Glutamatergic neuron (in vitro differentiated cells): ENCODE measurements at regions not wholly inside any gene's neighbourhood (a gene's known extent, or its start where the extent isn't known, plus 50 kb on each side); places are given as distances from the start of the nearest gene placed in this dataset.

Experiments
- DNase-seq: peaks from one replicate; pipeline ENCODE4 v3.0.0; 2022
- H3K27ac Mint-ChIP-seq: one replicate; pipeline ENCODE4 v1.8.0; 2020; ENCODE audit warnings: mild to moderate bottlenecking, mixed read lengths, inconsistent platforms; ENCODE audit not compliant: unreplicated experiment
- H3K27me3 Mint-ChIP-seq: one replicate; pipeline ENCODE4 v1.8.0; 2020; ENCODE audit warnings: mild to moderate bottlenecking, moderate library complexity, mixed read lengths, inconsistent platforms; ENCODE audit not compliant: unreplicated experiment
- H3K36me3 Mint-ChIP-seq: one replicate; pipeline ENCODE4 v1.8.0; 2020; ENCODE audit warnings: mild to moderate bottlenecking, mixed read lengths, inconsistent platforms; ENCODE audit not compliant: unreplicated experiment
- H3K4me1 Mint-ChIP-seq: one replicate; pipeline ENCODE4 v1.8.0; 2020; ENCODE audit warnings: mild to moderate bottlenecking, low read depth, mixed read lengths, inconsistent platforms; ENCODE audit not compliant: unreplicated experiment
- H3K4me3 Mint-ChIP-seq: one replicate; pipeline ENCODE4 v1.8.0; 2020; ENCODE audit warnings: mild to moderate bottlenecking, mixed read lengths, inconsistent platforms; ENCODE audit not compliant: unreplicated experiment
- H3K9me3 Mint-ChIP-seq: one replicate; pipeline ENCODE4 v1.8.0; 2020; ENCODE audit warnings: mild to moderate bottlenecking, moderate library complexity, mixed read lengths, inconsistent platforms; ENCODE audit not compliant: unreplicated experiment
- TF ChIP-seq, protein P1 (sequence below): fragments of 200-600 bp; sonication (generic); IDR thresholded peaks from one replicate; pipeline ENCODE4 v1.5.0; 2021; ENCODE audit not compliant: partially characterized antibody, unreplicated experiment

- Mint-ChIP-seq H3K4me1 (peaks cover 8% of the 10 kb centered on the region), H3K36me3 (no peaks in the 10 kb centered on the region), H3K4me3 (no peak overlapping the region), H3K9me3 (no peaks in the 10 kb centered on the region), H3K27ac (no peak overlapping the region), H3K27me3 (peaks cover 10% of the 10 kb centered on the region)
- TF ChIP-seq, protein P1, sequence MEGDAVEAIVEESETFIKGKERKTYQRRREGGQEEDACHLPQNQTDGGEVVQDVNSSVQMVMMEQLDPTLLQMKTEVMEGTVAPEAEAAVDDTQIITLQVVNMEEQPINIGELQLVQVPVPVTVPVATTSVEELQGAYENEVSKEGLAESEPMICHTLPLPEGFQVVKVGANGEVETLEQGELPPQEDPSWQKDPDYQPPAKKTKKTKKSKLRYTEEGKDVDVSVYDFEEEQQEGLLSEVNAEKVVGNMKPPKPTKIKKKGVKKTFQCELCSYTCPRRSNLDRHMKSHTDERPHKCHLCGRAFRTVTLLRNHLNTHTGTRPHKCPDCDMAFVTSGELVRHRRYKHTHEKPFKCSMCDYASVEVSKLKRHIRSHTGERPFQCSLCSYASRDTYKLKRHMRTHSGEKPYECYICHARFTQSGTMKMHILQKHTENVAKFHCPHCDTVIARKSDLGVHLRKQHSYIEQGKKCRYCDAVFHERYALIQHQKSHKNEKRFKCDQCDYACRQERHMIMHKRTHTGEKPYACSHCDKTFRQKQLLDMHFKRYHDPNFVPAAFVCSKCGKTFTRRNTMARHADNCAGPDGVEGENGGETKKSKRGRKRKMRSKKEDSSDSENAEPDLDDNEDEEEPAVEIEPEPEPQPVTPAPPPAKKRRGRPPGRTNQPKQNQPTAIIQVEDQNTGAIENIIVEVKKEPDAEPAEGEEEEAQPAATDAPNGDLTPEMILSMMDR = no peak
- no peak for DNase-seq
These were observed 243.4 kb downstream of the SYK start for GRCh38 chr9:91045041-91045440.

DNA sequence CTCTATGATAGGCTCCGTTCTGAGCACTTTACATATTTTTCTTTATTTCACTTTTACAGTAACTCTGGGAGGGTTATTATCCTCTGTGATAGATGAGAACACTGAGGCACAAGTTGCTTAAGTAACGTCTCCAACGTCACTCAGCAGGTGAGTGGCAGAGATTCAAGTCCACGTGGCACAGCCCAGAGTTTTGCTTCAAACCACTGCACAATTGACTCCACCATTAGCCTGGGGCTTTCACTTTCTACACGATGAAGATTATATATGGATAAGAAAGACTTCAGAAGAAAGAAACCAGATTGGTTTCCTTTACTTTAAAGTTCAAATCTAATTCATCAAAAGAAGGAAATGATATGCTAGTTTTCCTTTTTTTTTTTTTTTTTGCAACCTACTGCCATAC is 245.9 kb downstream of the SYK start:
- no peak overlapping the region for H3K27ac Mint-ChIP-seq
- H3K4me3 Mint-ChIP-seq = no peak overlapping the region
- no peaks in the 10 kb centered on the region for H3K9me3 Mint-ChIP-seq
- TF ChIP-seq, protein P1 = no peak
- H3K36me3 Mint-ChIP-seq = no peaks in the 10 kb centered on the region
- peaks cover 8% of the 10 kb centered on the region for H3K4me1 Mint-ChIP-seq
- DNase-seq = no peak
- H3K27me3 Mint-ChIP-seq = peaks cover 10% of the 10 kb centered on the region

DNA sequence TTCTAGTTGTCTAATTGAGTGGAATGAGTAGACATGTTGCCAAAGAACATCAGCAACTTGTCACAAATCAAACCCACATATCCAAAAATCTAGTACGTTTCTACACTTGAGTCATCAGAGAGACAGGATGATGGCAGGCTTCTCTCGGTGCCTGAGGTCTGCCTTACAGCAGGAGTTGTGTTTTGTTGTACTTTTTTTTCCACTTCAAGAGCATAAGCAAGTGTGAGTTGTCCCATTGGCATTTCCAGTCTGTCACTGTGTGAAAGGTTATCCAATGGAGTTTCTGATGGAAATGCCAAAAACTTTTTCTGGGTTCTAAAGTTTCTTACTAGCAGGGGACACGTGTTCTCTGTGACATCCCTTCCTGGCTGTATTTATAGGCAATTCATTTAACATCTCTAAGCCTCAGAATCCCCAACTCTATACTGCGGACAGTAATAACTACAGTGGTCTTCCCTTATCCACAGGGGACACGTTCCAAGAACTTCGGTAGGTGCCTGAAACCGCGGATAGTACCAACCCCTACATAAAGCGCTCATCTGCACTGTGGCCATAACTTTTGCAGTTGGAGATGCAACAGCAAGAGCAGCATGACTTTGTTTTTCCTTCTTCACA is 246.5 kb downstream of the SYK start:
- Mint-ChIP-seq H3K27me3 (peaks cover 10% of the 10 kb centered on the region), H3K4me1 (peaks cover 8% of the 10 kb centered on the region), H3K36me3 (no peaks in the 10 kb centered on the region), H3K9me3 (no peaks in the 10 kb centered on the region), H3K27ac (no peak overlapping the region), H3K4me3 (no peak overlapping the region)
- DNase-seq = no peak
- TF ChIP-seq, protein P1 = no peak

- Mint-ChIP-seq H3K9me3 (no peaks in the 10 kb centered on the region), H3K27me3 (peaks cover 10% of the 10 kb centered on the region)
These were observed 247.1 kb downstream of the SYK start for GRCh38 chr9:91048749-91049148.

GRCh38 chr9:91053824-91054223 is 252.2 kb downstream of the SYK start:
- H3K4me1 Mint-ChIP-seq = peaks cover under 1% of the 10 kb centered on the region
- H3K4me3 Mint-ChIP-seq = no peak overlapping the region
- TF ChIP-seq, protein P1 = no peak
- no peaks in the 10 kb centered on the region for H3K36me3 Mint-ChIP-seq
- no peaks in the 10 kb centered on the region for H3K9me3 Mint-ChIP-seq
- DNase-seq = no peak
- H3K27ac Mint-ChIP-seq = no peak overlapping the region
- no peaks in the 10 kb centered on the region for H3K27me3 Mint-ChIP-seq

More at GRCh38 chr9:91048749-91049148, 247.1 kb downstream of the SYK start:
- peaks cover 8% of the 10 kb centered on the region for H3K4me1 Mint-ChIP-seq
- no peak for DNase-seq
- no peak overlapping the region for H3K4me3 Mint-ChIP-seq
- TF ChIP-seq, protein P1 = no peak
- no peaks in the 10 kb centered on the region for H3K36me3 Mint-ChIP-seq
- no peak overlapping the region for H3K27ac Mint-ChIP-seq
